Activated CD8-positive, alpha-beta memory T cell treated with anti-CD3 and anti-CD28 coated beads, Interleukin-2, amount 50 U/mL, for 4 hours (primary cell): ENCODE measurements at regions not wholly inside any gene's neighbourhood (a gene's known extent, or its start where the extent isn't known, plus 50 kb on each side); places are given as distances from the start of the nearest gene placed in this dataset.

ENCODE experiments used
- DNase-seq: peaks from one replicate; pipeline ENCODE4 v3.0.0-alpha.2; 2020

- DNase-seq: no peak
These were observed 244.7 kb upstream of the GPR26 start for GRCh38 chr10:123421461-123421860.

- DNase-seq: no peak
These were observed 243.9 kb upstream of the GPR26 start for GRCh38 chr10:123422261-123422660.

GRCh38 chr10:123424537-123424936 lies 241.6 kb upstream of the GPR26 start:
- no peak for DNase-seq

GRCh38 chr10:123425680-123426079 lies 240.5 kb upstream of the GPR26 start:
- no peak for DNase-seq

DNA sequence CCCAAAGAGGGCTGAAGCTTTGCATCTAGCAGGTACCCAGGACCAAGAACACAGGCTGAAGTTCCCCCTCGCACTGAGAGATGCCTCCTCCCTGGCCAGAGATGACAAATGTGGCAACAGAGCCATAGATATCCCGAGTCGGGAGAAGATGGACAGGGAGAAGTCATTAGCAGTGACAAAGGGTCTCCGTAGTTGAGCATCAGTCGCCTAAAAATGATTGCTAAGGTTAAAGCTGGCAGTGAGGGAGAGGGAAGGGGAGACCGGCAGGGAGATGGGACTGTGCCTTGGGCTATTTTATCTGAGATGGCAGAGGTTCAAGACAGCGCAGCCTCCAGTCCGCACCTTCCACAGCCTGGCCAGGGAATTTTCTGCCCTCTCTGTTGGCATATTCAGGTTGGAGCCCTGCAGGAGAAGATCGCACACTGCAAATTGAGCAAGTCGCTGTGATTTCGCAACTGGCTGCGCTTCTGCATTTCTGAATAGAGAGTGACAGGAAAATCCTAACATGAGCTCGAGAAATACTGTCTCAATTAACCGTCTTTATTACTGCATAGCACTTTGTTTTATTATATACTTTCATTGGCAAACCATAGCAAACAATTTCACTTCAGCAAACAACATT lies 238.9 kb upstream of the GPR26 start:
- DNase-seq: no peak

DNA sequence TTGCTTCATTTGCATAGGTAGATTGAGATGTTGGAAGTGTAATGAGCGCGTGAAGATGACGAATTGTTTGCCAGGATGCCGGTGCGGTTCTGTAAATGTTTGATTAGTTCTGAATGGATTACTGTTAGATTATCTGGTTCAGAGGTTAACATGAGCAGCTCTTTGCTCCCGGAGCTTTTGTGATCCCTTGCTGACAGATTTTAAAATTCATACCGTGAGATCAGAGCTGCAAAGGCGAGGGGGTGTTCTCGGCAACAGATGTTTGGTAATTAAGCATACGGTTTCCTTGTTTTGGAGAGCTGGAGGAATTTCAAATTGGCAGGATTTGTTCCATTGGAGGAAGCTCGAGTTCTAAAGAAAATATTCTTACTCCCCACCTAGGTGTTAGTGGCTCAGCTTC lies 237.8 kb upstream of the GPR26 start:
- DNase-seq: no peak

DNA sequence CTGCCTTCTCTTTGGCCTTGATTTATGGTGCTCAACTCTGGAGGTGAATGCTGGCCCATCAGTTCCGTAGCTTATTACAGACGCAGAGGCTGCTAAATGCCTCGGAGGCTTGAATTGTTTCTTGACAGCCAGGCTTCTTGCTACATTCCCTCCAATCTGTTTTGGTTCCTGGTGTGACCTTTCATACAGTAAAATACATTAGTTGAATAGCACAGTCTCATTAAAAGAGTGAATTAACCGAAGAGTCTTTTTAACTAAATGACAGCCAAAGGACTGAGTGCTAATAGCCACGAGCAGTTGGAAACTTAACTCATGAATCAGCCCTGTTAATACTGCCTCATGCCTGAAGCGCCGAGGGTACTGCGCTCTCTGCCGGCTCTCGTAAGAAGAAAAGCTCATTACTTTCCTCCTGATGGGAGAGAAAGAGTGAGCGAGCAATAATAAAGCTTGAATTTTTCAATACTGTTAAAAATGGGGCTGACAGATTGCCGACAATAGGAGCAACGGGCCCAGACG lies 236.4 kb upstream of the GPR26 start:
- no peak for DNase-seq

DNA sequence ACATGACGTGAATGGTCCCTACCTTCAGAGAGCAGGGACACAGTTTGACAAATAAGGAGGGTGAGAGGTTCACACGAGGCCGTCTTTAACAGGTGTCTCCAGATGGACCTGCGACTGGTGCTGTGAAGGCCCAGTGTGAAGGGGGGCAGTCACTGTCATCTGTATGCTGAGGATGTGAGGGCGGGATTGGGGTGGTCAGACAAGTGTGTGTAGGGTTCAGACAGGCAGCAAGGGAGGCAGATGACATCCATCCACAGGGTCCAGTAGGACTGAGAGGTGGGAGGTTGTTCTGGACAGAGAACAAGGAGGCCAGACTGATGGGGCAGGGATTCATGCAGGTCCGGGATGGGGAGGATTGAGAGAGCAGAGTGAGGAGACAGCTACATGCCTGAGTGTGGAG lies 232.6 kb upstream of the GPR26 start:
- DNase-seq: no peak

DNA sequence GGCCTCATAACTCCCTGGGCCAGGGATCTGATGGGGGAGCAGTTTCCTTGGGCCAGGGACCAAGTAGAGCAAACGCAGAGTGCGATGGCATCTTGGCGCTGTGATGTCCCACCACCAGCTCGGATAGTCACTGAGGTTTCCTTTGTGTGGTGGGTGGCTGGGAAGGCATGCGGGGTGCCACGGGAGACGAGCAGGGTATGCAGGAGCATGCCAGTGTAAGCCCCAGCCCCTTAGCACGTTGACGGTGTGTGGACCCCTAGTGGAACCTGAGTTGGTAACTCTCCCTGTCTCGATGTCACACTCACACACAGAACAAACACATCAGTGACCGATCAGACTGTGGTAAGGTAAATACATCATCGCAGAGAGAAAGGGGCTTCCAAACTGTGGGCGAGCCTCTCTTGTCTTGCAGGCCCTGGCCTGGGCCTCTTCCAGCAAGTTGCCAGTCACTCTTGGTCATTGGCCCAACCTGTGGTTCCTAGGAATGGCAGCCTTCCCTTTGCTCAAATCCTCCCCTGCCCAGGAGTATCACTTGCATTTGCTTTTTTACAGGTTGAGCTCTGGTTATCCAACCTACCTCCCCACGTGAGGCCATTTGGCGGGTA lies 231.6 kb upstream of the GPR26 start:
- DNase-seq: no peak

DNA sequence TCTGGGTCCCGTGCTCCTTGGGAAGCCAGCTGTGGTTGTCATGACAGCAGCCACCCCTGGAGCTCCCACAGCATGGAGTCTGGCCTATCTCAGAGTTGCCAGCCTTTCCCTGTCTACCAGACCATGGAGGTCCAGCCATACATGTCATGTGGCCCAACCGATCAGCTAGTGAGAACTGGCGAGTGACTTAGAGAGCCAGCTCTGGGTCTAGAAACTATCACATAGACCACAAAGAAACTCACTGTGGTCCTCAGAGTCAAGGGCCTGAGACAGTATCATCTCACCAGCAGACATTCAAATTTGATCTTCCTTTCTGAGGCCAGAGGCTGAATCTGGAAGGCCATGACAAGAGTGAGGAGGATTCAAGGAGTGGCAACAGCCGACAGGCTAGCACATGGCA lies 223.3 kb upstream of the GPR26 start:
- DNase-seq: no peak

- no peak for DNase-seq
These were observed 222.2 kb upstream of the GPR26 start for GRCh38 chr10:123443924-123444323.

- DNase-seq: no peak
These were observed 220.8 kb upstream of the GPR26 start for GRCh38 chr10:123445261-123445775.

DNA sequence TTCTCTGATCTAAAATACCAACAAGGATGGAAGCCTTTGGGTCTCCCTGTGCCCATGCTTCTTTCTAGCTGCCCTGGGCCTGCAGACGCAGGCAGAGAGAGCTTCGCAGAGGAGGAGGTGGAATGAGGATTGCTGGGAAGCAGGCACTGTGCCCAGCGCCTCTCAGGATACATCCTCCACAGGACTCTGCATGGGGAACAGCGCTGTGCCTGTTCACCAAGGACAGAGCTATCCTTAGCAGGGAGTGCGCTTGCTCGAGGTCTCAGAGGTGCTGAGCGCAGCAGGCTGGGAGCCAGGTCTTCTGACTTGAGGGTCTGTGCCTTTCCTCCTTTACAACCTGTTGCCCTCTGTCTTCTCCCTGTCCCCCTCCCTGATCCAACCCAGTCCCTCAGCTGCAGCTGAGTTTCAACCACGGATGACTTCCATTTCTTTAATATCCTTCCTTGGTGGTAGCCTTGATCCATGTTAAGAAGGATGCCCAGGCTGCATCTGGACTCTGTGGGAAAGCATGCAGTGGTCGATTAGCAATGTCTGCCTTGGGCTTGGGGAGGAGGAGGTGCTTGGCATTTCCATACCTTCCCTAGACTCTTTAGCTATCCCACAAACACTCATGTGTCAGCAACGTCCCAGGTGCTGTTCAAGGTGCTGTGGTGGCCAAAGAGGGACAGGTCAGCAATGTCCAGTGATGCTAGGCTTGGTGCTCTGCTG lies 219.6 kb upstream of the GPR26 start:
- DNase-seq: no peak

DNA sequence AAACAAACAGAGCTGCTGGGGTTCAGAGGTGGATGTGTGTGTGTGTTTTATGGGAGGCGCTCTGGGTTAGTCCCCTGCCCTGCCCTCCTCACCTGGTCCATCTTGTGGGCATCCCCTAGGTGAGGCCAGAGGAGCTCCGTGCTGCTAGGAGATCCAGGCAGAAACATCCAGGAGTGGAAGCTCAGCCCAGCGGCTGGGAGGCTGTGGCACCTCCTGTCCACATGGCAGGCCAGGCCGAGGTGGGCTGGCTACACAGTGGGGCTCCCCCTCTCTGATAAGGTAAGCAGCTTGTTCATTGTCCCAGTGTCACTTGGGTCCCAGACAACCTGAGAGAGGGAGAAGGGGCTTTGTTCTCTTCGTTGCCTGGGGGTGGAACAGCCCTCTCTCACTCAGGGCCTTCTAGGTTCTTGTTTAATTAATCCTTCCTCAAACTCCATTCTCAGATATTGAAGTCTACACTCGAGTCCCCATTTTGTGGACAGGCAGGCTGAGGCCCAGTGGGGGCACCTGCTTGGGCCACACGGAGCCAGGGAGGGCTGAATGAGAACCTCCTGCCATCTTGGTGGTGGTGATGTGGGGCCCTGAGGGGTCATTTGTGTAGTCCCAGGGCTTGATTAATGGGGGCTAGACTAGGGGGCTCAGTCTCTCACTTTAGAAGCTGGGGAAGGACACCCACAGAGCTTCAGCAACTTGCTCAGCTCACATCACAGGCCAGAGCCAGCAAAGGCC lies 216.8 kb upstream of the GPR26 start:
- DNase-seq: no peak

GRCh38 chr10:123450956-123451605 lies 215.1 kb upstream of the GPR26 start:
- no peak for DNase-seq

- DNase-seq: no peak
These were observed 214.4 kb upstream of the GPR26 start for GRCh38 chr10:123451618-123452245.

- DNase-seq: no peak
These were observed 211.2 kb upstream of the GPR26 start for GRCh38 chr10:123454987-123455386.

DNA sequence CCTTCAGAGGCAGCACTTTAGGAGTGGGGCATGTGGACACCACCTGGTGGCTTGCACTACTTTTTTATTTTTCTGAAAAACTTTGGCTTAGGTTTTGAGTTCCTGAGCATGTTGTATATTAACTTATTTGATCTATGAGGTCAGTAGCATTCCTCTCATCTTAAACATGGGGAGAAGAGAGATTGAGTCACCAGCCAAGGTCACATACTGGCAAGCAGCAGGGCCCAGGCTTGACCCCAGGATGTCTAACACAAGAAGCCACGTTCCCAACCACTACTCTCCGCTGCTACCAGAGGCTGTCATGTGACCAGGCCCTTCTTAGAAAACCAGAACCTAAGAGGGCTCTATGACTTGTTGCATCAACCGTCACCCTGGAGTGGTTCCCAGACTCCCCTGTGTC lies 210.3 kb upstream of the GPR26 start:
- no peak for DNase-seq

- DNase-seq: no peak
These were observed 207.2 kb upstream of the GPR26 start for GRCh38 chr10:123458933-123459332.

- no peak for DNase-seq
These were observed 206.6 kb upstream of the GPR26 start for GRCh38 chr10:123459371-123460091.

DNA sequence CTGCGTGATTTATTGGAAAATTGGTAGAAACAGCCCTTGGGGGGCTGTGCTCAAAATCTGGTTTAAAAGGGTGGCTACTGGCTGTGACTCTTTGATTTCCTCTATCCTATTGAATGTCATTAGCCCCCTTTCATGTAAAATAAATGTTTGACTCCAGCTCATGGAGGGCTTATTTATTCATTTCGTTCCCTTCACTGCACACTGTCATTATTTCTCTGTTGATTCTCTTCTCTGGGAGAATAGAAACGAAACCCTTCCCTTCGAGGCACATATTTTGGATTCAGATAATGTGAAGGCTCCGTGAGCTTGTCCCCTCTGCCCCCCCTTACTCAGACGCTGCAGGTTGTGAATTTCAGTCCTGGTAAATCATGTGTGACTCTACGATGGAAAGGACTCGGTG lies 203.9 kb upstream of the GPR26 start:
- DNase-seq: no peak

DNA sequence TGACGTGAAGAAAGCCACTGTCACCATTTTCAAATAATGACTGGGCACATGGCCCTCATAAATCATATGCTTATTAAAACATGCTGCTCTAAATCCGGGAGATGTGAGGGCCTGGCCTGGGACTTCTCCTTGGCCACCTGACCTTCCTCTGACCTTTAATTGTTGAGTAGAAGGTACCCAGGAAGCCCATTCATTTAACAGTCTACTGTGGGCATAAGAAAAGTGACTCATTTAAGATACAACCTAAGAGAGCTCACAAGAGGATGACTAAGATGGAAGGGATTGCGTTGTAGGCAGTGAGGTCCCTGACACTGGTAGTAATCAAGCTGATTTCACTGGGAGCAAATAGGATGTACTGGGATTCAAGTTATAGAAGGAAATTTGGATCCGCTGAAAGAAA lies 203.4 kb upstream of the GPR26 start:
- DNase-seq: no peak
